NCI-H774 (cell line): ENCODE measurements at regions not wholly inside any gene's neighbourhood (a gene's known extent, or its start where the extent isn't known, plus 50 kb on each side); places are given as distances from the start of the nearest gene placed in this dataset.
A peak's percentile ranks its signal among the peaks of the same experiment; 100 is the strongest.

Experiments used
- DNase-seq: peaks from one replicate; lab custom pipeline; 2025; lab: John Stamatoyannopoulos, UW

DNA sequence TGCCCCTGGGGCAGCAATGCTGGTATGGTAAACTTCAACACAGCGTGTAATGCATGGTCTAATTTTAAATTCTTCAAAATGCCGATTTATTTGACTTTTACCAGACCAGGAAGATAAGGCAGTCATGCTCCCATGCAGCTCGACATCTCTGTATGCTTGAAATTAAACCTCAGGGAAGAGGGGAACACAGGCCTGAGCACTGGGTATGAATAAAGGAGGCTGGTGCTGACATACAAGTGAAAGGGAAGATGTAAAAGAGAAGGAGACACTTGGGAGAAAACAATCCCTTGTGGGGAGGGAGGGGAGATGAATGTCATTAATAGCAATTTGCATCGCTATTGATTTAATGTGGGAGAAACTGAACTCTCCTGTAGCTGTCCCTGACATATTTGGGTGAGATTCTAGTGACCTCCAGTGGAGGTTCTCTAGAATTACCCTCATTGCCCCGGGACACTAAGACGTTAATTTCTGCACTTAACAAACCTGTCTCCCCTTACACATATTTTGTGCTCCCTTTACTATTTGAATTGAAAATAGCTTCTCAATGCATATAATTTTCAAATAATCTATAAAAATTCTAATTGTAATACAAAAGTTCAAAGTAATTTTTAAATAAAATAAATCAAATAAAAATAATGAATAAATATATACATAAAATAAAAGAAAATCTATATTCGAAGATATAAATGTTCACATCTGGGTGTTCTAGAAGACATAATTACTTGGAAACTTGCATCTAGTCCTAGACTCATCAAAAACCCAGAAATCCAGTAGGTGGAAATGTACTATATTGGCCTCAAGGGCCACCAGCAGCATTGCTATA, 283.1 kb downstream of the LMX1A start:
- DNase-seq = peak; percentile 48

DNA sequence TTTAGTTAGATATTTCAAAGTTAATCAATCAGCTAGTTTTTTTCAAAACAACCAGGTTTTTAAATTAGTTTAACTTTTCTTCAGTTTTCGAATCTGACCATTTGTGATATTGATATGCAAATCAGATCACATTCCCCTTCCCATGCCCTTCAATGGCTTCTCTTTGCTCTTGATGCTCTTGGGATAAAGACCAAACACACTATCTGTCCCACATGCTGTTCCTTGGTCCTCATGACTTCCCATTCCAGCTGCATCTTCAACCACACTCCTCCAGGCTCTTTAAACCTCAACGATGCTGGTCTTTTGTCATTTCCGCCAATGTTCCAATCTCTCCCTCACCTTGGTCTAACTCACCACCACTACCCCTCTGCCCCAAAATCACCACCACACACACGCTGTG, 285.8 kb downstream of the LMX1A start:
- DNase-seq = no peak

DNA sequence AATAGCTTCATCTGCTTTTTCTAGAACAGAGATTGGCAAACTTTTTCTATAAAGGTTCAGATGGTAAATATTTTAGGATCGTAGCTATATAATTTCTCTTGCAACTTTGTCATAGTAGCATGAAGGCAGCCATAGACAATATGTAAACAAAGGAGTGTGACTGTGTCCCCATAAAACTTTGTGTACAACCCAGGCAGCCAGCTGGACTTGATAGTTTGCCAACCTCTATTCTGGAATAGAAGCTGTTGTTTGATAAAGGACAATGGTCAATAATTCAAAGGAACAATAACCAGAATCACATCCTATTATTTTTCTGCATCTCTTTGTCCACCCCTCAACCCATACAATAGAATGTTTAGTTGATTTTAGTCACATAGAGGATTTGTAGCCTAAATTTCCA, 286.7 kb downstream of the LMX1A start:
- peak; percentile 67 for DNase-seq

DNA sequence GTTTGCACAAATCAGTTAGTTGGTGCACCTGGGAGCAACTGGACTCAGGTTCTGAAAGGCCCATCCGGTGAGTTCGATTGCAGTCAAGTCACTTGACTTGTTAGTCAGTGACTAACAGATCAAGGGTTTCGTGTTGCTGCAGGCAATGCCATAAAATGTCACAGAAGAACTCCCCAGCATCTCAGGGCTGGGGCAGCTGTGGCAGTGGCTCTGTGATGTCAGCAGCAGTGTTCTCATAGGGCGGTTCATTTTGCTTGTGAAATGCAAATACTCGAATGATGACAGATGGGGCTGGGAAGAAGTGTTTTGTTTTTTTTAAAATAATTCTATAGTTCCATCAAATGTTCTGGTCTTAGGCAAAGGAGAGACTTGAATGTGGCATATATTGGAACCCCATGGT, 287.8 kb downstream of the LMX1A start:
- peak; percentile 32 for DNase-seq

DNA sequence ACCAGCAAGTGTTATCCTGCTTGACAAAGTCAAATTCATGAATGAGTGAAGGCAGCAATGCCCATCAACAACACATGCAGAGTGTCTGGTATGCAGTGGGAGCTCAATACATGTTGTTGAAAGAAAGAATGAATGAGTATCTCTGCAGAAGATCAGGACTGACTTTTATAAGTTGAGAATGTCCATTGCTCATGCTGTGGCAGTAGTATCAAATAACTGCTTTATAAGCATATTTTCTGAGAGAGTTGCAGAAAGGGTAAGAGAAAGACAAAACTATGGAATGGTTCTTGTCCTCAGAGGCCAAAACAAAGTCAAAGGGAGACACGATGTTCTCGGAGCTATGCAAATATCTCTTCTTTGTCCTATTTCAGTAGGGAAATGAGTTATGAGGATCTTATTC, 288.7 kb downstream of the LMX1A start:
- no peak for DNase-seq

DNA sequence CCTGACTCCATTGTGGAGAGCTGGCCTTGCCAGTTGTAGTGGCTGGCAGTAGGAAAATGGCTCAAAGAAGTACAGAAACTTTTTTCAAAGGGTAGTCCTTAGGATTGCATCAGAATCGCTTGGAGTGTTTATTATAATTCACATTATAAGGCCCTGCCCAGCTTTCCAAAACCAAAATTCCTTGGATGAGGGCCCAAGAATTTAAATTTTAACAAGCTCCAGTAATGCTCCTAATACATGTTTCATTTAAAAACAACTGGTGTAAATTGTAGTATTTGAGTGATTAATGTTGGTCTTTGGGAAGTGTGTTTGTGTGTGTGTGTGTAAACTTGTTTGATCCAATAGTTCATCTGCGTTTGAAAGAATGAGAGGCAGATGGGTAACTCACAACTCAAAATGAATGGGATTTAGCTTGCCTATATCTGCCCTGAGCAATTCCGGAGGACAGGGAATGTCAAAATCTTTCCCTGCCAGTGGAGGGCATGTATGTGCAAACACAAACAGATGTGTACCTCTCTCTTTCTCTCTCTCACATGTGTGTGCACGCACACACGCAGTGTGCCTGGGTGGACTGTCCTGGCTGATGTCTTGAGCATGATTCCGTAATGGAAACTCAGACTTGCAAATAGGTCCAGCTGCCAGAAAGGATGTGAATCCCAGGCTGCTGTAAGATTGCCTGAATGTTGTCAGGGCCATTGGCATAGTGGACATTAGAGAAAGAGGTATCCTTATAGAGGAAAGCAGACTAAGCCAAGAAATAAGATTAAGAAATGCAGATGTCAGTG, 293.1 kb downstream of the LMX1A start:
- no peak for DNase-seq

DNA sequence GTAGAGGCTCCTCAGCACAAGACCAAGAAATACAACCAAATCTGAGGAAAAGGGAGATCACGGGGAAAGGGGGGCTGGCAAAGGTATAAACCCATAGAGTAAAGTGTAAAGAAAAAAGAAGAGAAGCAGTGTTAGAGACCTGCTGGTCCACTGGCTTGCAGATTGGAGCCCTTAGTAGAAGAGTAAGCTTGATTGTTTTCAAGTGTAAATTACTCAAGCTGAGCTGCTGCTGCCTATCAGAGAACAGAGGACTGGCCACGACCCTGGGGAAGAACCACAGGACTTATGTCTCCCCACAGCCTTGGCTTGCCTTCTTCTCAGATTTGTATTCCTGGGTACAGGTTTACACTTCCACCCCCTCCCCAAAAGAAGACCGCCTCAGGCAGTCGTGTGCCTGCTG, 294.2 kb downstream of the LMX1A start:
- DNase-seq = no peak

DNA sequence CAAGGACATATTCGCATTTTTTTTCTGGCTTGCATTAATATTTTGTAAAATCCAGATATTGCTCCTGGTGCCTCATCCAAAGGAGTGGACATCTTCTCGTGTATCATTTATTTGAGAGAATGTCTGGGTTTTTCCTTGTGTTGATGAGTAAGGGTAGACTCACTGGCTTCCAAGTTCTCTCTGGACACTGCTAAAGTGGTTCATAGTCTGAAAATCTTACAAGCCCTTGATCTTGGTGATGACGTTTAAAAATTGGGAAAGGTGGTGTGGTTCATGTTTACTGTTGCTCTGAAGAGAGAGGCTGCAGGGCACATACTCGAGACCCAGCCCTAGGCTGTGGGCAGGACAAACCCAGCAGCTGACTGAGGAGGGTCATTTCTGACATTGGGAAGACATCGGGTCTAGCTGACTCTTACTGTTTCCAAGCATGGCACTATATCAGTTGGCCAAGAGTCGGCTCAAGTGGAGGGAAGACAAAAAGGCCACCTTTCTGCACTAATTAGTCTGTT, 296.2 kb downstream of the LMX1A start:
- DNase-seq = no peak

DNA sequence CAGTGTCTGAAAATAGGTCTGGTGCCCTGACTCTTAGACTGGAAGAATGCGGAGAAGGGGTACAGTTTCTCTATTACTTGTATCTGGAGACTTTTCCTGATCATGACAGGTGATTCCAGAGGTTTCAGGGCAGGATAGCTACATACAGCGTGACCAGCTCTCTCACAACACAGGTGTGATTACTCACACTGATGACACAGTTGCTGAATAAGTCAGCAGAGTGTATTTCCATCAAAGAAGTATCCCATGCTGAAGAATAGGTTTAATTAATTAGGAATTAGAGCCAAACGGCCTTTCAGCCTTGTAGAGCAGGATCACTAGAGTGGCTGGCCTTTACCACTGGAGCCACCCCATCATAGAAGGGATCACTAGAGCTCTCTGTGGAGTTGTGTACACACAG, 298.6 kb downstream of the LMX1A start:
- DNase-seq = no peak

DNA sequence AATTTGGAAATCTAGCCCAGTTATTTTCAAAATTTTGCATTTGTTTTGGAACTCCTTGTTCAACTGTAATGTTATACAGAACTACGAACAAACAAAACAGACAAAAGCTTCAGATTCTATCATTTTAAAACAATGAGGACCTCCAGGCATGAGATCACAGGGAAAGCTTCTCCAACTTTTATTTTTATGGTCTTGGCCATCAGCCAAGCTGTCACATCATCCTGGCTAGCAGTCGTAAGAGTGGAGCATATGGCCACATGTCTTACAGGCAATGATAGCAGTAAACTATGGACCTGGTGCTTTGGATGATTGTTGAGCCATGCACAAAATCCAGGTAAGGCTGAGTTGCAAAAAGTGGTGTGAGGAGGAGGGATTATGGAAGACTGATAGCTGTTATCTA, 299.6 kb downstream of the LMX1A start:
- DNase-seq = no peak

DNA sequence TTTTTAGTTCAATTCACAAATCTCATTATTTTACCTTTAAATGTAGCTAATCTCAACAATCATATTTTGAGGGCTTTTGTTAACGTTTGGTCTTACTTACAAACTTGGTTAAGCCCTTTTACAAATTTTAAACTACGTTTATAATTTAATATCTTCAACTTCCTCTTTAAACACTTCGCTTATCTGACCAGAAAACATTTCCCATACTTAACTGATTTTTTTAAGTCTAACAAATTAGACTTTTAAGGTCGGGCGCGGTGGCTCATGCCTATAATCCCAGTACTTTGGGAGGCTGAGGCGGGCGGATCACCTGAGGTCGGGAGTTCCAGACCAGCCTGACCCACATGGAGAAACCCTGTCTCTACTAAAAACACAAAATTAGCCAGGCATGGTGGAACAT, 300.9 kb downstream of the LMX1A start:
- DNase-seq = no peak

DNA sequence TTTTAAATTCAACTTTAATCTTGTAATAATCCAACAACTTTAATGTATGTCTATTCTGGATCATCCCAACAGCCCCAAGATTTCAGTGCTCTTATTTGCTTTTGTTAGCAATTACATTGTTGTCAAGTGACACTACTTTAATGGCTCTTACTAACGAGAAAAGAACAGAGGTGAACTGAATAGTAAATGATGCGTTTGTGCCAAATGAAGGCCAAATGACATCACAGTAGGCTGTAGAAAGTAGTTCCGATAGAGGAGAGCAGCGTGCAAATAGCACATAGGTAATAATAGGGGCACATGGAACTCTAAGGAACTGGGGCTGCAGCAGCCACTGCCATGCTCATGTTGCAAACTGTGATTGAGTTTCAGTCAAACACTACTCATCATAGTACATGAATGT, 301.9 kb downstream of the LMX1A start:
- DNase-seq = no peak

DNA sequence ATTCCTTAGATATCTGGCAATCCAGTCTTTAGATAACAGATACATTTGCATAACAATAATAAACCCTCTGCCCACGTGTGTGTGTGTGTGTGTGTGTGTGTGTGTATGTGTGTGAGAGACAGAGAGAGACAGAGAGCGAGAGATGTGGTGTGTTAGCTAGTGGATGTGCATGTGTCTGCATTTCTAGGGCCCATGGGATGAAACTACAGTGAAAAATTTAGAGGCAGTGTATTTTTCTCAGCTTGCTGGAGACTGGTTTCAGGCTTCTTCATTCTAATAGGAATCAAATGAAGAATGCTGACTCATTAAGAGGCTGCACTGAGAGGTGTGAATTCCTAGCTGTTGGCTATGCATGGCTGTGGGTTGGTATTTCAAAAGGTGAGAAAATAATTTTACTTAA, 303.2 kb downstream of the LMX1A start:
- DNase-seq = no peak

DNA sequence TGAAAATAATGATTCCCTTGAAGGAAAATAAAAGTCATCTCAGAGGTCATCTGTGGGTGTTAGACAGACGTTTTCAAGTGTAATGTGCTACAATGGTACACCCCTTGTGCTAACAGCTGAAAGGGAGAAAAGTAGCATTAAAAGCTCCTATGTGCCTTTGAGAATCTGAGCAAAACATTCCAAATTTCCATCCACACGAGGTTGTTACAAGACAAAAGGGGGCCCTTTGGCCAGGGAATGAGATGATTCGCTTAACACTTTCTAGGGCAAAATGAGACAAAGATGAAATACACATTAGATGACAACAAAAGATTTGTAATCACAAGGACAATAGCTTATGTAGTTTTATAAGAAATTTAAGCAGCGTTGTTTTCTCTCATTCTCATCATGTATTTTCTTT, 303.6 kb downstream of the LMX1A start:
- no peak for DNase-seq

DNA sequence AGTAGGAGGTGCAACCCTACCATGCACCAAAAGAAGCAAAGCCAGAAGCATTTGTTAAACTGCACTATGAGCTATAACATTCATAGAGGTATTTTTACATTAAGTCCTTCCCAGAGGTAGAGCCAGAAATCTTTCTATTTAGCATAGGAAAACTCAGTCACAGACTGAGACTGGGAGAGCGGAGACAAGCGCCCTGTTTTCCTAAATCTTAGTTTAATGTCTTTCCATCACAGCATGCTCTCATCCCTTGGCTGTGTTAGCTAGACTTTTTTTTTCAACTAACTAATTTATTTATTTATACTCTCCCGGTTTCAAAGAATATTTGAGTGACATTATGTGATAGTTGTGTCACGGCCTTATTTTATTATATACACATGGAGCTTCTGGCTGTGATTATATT, 304.1 kb downstream of the LMX1A start:
- DNase-seq = no peak

DNA sequence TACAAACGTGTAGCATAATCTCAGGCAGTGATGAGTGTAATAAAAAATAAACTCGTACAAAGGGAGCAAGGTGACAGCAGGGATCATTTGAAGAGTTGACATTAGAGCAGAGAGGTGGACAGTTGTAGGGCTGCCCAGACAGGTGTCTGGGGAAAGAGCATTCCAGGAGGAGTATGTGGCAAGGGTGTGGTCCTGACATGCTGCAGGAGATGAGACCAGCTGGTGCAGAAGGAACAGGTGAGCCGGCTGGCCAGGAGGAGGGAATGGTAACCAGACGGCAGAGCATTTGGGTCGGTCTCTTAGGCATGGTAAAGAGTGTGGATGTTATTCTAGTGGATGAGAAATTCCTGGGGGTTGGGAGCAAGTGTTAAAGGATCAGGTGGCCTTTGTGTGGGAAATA, 306.3 kb downstream of the LMX1A start:
- DNase-seq = no peak

DNA sequence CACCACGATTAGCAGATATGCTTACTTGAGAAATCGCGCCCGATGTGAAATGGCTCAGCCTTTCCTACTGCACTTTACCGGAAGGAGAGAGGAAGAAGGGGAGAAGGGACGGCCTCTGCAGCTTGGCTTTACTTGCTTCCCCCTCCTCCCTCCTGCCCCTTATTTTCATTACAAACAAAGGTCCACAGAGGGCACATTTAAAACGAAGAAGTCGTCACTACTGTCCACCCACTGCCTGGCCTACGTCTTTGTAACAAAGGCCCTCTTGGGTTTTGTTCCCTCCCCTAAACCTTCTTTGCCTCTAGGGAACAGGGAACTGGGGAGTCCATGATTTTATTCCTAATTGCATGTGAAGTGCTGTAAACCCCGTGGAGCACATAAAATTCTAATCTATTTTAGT, 308.5 kb downstream of the LMX1A start:
- no peak for DNase-seq

DNA sequence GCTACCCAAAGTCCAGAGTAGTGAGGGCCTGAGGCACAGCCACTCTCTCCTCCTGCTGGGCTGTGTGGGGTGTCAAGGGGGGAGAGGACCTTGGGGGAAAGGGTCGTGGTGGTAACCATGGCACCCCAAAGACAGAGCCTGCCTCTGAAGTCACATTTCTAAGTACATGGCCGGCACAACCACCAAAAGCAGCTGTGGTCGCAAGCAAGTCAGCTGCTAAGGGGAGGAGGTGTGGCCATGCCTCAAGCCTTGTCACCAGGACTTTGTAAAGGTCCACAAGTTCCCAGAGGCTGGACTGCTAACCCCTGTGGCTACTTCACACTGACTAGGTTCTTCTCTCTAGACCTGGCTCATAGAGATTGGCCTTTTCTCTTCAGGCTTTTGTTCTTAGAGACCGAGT, 310.6 kb downstream of the LMX1A start:
- no peak for DNase-seq

DNA sequence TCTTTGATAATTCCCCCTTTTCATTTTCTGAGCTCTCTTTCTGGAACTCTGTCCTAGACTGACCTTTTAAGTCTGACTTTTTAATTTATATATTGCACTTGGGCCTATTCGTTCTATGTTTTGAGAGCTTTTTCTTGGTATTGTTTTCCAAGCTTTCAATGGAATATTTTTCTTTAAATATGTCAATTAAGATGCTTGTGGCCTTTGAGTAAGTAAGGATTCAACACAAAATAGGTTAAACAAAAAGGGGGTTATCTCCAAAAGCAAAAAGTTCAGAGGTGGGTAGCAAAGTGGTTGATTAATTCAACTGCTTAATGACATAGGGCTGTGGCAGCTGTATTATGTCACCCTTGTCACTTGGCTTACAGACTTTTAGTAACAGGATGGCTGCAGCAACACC, 315.9 kb downstream of the LMX1A start:
- no peak for DNase-seq

DNA sequence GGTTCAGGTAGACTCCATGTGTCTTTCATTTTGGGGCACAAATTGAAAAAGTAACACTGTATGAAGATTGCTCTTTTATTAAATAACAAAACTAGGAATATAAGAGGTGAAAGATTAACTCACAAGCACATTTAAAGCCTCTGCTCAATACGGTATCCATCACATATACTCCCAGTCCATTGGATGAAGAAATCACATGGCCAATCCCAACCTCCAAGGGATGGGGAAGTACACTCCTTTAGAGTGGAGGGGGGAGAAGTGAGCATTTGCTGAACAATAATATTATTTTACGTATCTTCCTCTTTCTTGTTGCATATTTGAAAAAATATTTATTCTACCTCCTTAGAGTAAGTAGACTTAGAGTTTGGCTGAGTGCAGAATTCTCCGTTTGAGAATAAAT, 316.5 kb downstream of the LMX1A start:
- DNase-seq = no peak

DNA sequence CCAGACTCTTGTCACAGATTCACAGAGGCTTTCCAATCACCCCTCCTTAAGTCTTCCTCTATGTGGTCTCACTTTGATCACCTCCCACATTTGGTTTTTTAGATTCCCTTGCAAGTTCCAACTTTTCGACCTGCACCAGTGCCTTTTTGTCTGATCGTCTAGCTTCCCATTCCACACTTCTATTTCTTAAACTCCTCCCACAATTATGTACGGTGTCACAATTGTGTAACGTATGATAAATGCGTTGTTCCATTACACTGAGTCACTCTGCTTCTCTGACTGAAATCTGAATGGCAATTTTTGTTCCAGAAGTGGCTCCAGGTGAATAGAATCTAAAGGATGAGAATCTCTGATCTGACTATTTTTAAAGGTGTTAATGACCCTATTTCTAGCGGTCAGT, 320.1 kb downstream of the LMX1A start:
- DNase-seq = no peak

DNA sequence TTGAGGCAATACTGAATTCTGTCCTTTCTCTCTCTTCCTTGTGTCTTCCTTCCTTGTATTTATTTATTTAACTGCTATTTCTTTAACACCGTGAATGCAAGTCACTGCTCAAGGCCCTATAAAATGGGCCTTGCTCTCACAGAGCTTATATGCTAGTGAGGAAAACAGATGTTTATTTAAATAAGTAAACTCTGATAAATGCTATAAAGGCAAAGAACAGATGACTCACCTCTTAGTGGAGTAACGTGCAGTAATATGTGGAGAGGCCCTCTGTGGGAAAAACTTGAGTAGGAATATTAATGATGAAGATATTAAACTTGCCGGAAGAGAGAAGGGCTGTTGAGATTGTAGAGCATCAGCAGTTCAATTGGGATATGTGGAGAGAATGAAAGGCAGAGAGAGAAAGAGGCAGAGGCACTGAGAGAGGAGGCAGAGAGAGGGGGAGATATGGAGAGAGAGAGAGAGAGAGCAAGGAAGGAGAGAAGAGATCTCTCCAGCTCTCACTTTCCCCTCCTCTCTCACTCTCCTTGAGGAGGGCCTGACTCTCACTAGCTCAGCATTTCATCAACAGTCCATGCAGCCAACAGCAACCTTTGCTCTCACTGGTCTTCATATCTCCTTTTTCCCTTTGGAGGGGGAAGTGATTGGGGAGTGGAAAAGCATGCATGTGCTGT, 322.2 kb downstream of the LMX1A start:
- DNase-seq = no peak

DNA sequence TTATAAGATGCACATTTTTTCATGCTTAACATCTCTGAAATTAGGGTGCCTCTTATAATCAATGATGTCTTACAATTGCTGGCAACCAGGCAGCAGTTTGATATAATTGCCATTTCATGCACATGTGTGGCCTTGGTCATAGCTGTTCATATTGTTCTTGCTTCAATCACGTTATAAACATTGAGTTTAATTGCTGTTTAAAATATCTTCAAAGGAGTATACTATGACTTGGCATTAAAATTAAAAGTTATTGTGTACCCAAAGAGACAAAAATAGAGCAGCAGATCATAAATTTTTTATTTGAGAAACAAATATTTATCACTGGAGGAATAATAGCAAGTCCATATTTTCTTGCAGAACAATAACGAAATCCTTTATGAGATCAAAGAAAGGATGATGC, 325.5 kb downstream of the LMX1A start:
- no peak for DNase-seq
